ENCODE measurements at regions not wholly inside any gene's neighbourhood (a gene's known extent, or its start where the extent isn't known, plus 50 kb on each side); places are given as distances from the start of the nearest gene placed in this dataset.

DNA sequence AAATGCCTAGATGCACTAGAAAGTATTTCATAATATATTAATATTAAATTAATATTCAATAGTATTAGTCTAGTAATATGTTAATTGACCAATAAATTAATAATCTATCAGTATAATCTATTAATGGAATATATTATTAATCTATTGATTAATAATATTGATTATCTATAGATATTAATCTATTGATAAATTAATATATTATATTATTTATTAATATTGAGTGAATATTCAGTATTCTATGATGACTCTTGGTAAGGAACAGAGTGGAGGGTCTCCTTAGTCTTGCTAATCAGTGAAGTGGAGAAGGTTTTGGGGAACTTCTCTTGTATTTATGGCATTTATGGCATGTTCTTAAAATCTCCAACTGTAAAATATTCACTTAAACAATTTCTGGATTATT, 679.3 kb upstream of the FLRT2 start:
- TF ChIP-seq CTCF (IDR thresholded peaks at IDR 0.05) (no peak), TCF7L2 (IDR thresholded peaks at IDR 0.05; ENCODE audit: low read depth, low read length) (no peak), POLR2AphosphoS5 (IDR thresholded peaks at IDR 0.05; ENCODE audit: low read depth, low read length) (no peak), REST (IDR thresholded peaks at IDR 0.05; ENCODE audit: insufficient read depth in 1 of 2, low read depth in 2 of 2, low read length in 1 of 2) (no peak)
